ENCODE measurements at regions not wholly inside any gene's neighbourhood (a gene's known extent, or its start where the extent isn't known, plus 50 kb on each side); places are given as distances from the start of the nearest gene placed in this dataset.
"Not testable (repeated sequence)": the region's sequence is repeated elsewhere in the genome, so short reads cannot be mapped to it uniquely, and the experiment has no call there.

DNA sequence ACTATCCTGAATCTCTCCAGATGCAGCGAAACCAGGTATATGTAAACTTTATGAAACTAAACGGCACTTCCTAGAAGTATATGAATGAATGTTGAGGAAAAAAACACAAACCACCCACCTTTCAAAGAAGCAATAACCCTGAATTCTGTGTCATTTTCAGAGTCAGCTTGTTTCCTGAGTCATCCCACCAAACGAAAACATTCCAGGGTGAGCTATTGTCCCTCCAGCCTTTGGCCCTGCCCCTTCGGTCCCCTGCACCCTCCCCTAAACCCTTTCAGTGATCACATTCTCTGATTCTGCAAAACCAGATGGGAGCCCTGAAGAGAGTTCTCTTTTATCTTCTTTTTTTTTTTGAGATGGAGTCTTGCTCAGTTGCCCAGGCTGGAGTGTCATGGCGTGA is 202.6 kb upstream of the ALG10B start:
- DNase-seq (ENCODE audit: low spot score) = no peak
- no peak overlapping the region for H3K27ac ChIP-seq
- H4K20me1 ChIP-seq (ENCODE audit: insufficient read depth, poor library complexity, severe bottlenecking) = no peaks in the 10 kb centered on the region
- no peak overlapping the region for H3K4me2 ChIP-seq
- no peaks in the 10 kb centered on the region for H3K36me3 ChIP-seq (replicated peaks; ENCODE audit: insufficient read depth, low read depth)
- TF ChIP-seq EZH2phosphoT487 (IDR thresholded peaks at IDR 0.05; ENCODE audit: low read depth, severe bottlenecking, unreplicated experiment) = no peak
- TF ChIP-seq EZH2 (IDR thresholded peaks at IDR 0.05; ENCODE audit: borderline replicate concordance) = no peak
- TF ChIP-seq, protein P1, sequence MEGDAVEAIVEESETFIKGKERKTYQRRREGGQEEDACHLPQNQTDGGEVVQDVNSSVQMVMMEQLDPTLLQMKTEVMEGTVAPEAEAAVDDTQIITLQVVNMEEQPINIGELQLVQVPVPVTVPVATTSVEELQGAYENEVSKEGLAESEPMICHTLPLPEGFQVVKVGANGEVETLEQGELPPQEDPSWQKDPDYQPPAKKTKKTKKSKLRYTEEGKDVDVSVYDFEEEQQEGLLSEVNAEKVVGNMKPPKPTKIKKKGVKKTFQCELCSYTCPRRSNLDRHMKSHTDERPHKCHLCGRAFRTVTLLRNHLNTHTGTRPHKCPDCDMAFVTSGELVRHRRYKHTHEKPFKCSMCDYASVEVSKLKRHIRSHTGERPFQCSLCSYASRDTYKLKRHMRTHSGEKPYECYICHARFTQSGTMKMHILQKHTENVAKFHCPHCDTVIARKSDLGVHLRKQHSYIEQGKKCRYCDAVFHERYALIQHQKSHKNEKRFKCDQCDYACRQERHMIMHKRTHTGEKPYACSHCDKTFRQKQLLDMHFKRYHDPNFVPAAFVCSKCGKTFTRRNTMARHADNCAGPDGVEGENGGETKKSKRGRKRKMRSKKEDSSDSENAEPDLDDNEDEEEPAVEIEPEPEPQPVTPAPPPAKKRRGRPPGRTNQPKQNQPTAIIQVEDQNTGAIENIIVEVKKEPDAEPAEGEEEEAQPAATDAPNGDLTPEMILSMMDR (IDR thresholded peaks at IDR 0.05; ENCODE audit: poor library complexity) = no peak
- no peak overlapping the region for H2AFZ ChIP-seq
- no peaks in the 10 kb centered on the region for H3K9me3 ChIP-seq (ENCODE audit: low read depth)
- H3K79me2 ChIP-seq = no peaks in the 10 kb centered on the region
- no peak overlapping the region for H3K4me3 ChIP-seq
- no peaks in the 10 kb centered on the region for H3K9me2 ChIP-seq (replicated peaks; ENCODE audit: insufficient read depth)
- no peaks in the 10 kb centered on the region for H3K4me1 ChIP-seq (ENCODE audit: insufficient read depth)
- 52% methylated on average over 5 of the region's 5 CpGs for WGBS (ENCODE audit: low lambda C conversion rate, missing lambda C conversion rate)
- no peaks in the 10 kb centered on the region for H3K27me3 ChIP-seq

DNA sequence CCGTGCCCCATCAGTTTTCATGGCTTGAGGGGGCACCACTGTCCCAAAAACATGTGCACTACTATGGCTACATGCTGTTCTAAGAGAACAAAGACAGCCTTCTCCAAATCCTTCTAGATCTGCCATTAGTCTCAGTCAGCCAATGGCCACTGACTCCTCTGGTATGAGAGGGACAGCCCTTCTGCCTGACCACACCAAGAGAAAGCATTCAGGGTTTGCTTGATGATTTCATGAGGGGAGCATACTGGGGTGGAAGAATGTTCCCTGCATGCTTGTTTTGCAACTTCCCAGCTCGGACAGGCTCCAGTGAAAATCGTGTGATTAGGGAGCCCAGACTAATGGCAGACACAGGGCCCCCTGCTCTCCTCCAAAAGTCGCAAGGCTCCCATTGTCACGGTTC is 199.6 kb upstream of the ALG10B start:
- Histone ChIP-seq H3K79me2 (no peaks in the 10 kb centered on the region), H3K9me2 (replicated peaks; ENCODE audit: insufficient read depth) (no peaks in the 10 kb centered on the region), H3K4me3 (no peak overlapping the region), H3K4me1 (ENCODE audit: insufficient read depth) (no peaks in the 10 kb centered on the region), H3K36me3 (replicated peaks; ENCODE audit: insufficient read depth, low read depth) (no peaks in the 10 kb centered on the region), H3K27me3 (no peaks in the 10 kb centered on the region), H3K9me3 (ENCODE audit: low read depth) (no peaks in the 10 kb centered on the region), H3K27ac (no peak overlapping the region), H4K20me1 (ENCODE audit: insufficient read depth, poor library complexity, severe bottlenecking) (no peaks in the 10 kb centered on the region), H2AFZ (no peak overlapping the region), H3K4me2 (no peak overlapping the region)
- DNase-seq (ENCODE audit: low spot score) = no peak
- WGBS (ENCODE audit: low lambda C conversion rate, missing lambda C conversion rate) = 40% methylated on average over 5 of the region's 5 CpGs
- TF ChIP-seq, protein P1 (IDR thresholded peaks at IDR 0.05; ENCODE audit: poor library complexity) = no peak
- TF ChIP-seq EZH2 (IDR thresholded peaks at IDR 0.05; ENCODE audit: borderline replicate concordance) (no peak), EZH2phosphoT487 (IDR thresholded peaks at IDR 0.05; ENCODE audit: low read depth, severe bottlenecking, unreplicated experiment) (no peak)

DNA sequence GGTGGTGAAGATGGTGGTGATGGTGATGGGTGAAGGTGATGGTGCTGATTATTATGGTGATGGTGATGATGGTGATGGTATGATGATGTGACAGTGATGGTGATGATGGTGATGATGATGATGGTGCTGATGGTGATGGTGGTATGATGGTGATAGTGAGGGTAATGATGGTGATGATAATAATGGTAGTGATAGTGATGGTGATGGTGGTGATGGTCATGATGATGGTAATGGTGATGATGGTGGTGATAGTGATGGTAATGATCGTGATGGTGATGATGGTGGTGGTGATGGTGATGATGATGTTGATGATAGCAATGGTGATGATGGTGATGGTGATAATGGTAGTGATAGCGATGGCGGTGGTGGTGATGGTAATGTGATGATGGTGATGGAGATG is 197.9 kb upstream of the ALG10B start:
- Histone ChIP-seq H3K27ac (no peak overlapping the region), H3K9me2 (replicated peaks; ENCODE audit: insufficient read depth) (no peaks in the 10 kb centered on the region), H3K9me3 (ENCODE audit: low read depth) (no peaks in the 10 kb centered on the region), H3K4me2 (no peak overlapping the region), H3K79me2 (no peaks in the 10 kb centered on the region), H4K20me1 (ENCODE audit: insufficient read depth, poor library complexity, severe bottlenecking) (no peaks in the 10 kb centered on the region), H2AFZ (no peak overlapping the region), H3K4me1 (ENCODE audit: insufficient read depth) (no peaks in the 10 kb centered on the region), H3K27me3 (no peaks in the 10 kb centered on the region), H3K36me3 (replicated peaks; ENCODE audit: insufficient read depth, low read depth) (no peaks in the 10 kb centered on the region), H3K4me3 (no peak overlapping the region)
- TF ChIP-seq, protein P1 (IDR thresholded peaks at IDR 0.05; ENCODE audit: poor library complexity) = no peak
- no peak for TF ChIP-seq EZH2 (IDR thresholded peaks at IDR 0.05; ENCODE audit: borderline replicate concordance)
- no peak for TF ChIP-seq EZH2phosphoT487 (IDR thresholded peaks at IDR 0.05; ENCODE audit: low read depth, severe bottlenecking, unreplicated experiment)
- WGBS (ENCODE audit: low lambda C conversion rate, missing lambda C conversion rate) = 94% methylated on average over 3 of the region's 3 CpGs
- no peak for DNase-seq (ENCODE audit: low spot score)

DNA sequence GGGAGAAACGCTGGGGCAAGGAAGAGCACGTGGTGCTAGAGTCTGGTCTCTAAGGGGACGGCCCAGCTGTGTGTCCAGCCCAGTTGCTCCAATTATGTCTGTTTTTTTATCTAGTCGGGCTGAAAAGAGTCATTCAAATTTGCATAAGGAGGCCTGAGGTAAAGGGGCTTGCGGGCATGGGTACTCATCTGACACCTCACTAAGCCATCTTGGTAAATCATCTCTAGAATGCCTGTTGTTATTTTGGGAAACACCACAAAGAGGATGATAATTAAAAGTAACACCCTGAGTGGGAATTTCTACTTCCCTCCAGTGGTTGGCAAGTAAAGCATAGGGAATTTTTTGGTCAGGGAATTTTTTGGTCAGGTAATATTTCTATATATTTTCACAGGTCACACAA is 196.1 kb upstream of the ALG10B start:
- Histone ChIP-seq H3K4me2 (no peak overlapping the region), H3K9me3 (ENCODE audit: low read depth) (no peaks in the 10 kb centered on the region), H4K20me1 (ENCODE audit: insufficient read depth, poor library complexity, severe bottlenecking) (no peaks in the 10 kb centered on the region), H2AFZ (no peak overlapping the region), H3K27ac (no peak overlapping the region), H3K9me2 (replicated peaks; ENCODE audit: insufficient read depth) (no peaks in the 10 kb centered on the region), H3K79me2 (no peaks in the 10 kb centered on the region), H3K4me1 (ENCODE audit: insufficient read depth) (no peaks in the 10 kb centered on the region), H3K27me3 (no peaks in the 10 kb centered on the region), H3K36me3 (replicated peaks; ENCODE audit: insufficient read depth, low read depth) (no peaks in the 10 kb centered on the region), H3K4me3 (no peak overlapping the region)
- DNase-seq (ENCODE audit: low spot score) = no peak
- WGBS (ENCODE audit: low lambda C conversion rate, missing lambda C conversion rate) = 53% methylated on average over 5 of the region's 5 CpGs
- TF ChIP-seq EZH2phosphoT487 (IDR thresholded peaks at IDR 0.05; ENCODE audit: low read depth, severe bottlenecking, unreplicated experiment) = no peak
- TF ChIP-seq EZH2 (IDR thresholded peaks at IDR 0.05; ENCODE audit: borderline replicate concordance) = no peak
- TF ChIP-seq, protein P1 (IDR thresholded peaks at IDR 0.05; ENCODE audit: poor library complexity) = no peak

DNA sequence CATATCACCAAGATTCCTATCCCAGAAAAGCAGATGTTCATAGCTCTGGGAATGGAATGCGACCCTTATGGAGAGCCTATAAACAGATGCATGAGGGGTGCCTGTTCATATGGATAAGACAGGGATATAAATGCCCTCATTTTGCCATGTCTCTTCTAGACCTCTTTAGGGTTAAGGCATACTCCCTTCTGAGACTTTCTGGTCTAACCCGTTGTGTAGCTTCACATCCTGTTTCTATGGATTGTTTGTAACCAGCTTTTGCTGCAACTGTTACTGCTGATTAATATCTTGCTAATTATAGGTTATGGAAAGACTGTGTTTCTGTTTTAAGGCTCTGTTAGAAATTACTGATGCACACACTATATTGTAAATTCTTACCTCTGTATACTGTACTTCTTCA is 193.5 kb upstream of the ALG10B start:
- H3K27me3 ChIP-seq; H3K4me2 ChIP-seq; H3K36me3 ChIP-seq (replicated peaks; ENCODE audit: insufficient read depth, low read depth); DNase-seq (ENCODE audit: low spot score); H3K9me3 ChIP-seq (ENCODE audit: low read depth); H2AFZ ChIP-seq; H4K20me1 ChIP-seq (ENCODE audit: insufficient read depth, poor library complexity, severe bottlenecking); H3K4me3 ChIP-seq; H3K79me2 ChIP-seq; H3K27ac ChIP-seq; H3K9me2 ChIP-seq (replicated peaks; ENCODE audit: insufficient read depth); H3K4me1 ChIP-seq (ENCODE audit: insufficient read depth): not testable (repeated sequence)
- WGBS (ENCODE audit: low lambda C conversion rate, missing lambda C conversion rate) = 45% methylated on average over 2 of the region's 2 CpGs
